K562 (cell line): ENCODE measurements at regions not wholly inside any gene's neighbourhood (a gene's known extent, or its start where the extent isn't known, plus 50 kb on each side); places are given as distances from the start of the nearest gene placed in this dataset.

Source experiments
- CHD7 ChIP-seq: fragments of 200-600 bp; sonication (generic); IDR thresholded peaks from one replicate; pipeline ENCODE4 v1.6.1; 2012; ENCODE audit warnings: mild to moderate bottlenecking, low read depth, low read length, inconsistent platforms
- CTCF ChIP-seq, 3 experiments: IDR thresholded peaks in 2 of 3; conservative IDR thresholded peaks in 1 of 3; 2 replicates each; pipeline ENCODE4 v1.5.1; 2011 to 2012; ENCODE audit warnings: low read length in 3 of 3, mild to moderate bottlenecking in 3 of 3, control low read depth in 2 of 3, improper control_type of control experiment in 1 of 3, inconsistent platforms in 1 of 3, low read depth in 1 of 3, mixed read lengths in 1 of 3, moderate library complexity in 1 of 3; ENCODE audit not compliant: insufficient read depth in 2 of 3
- IRF2 ChIP-seq: sonication (generic); formaldehyde crosslinking; IDR thresholded peaks from 2 replicates; pipeline ENCODE4 v1.8.1; 2022; ENCODE audit warnings: mild to moderate bottlenecking, missing genetic modification reagents
- NFE2 ChIP-seq: IDR thresholded peaks from 2 replicates; pipeline ENCODE4 v1.6.1; 2014; ENCODE audit warnings: antibody characterized with exemption, low read depth
- SIN3A ChIP-seq, 2 experiments: fragments of 150-350 bp in 1 of 2; IDR thresholded peaks; 2 replicates each; pipeline ENCODE4 v1.6.1; 2011 to 2016; ENCODE audit warnings: borderline replicate concordance in 2 of 2, low read depth in 2 of 2, low read length in 2 of 2, mild to moderate bottlenecking in 2 of 2, moderate library complexity in 2 of 2; ENCODE audit not compliant: control insufficient read depth in 1 of 2
- TAF1 ChIP-seq: IDR thresholded peaks from 2 replicates; pipeline ENCODE4 v1.6.1; 2011; ENCODE audit warnings: mild to moderate bottlenecking, low read length, moderate library complexity; ENCODE audit not compliant: insufficient read depth, control insufficient read depth, severe bottlenecking; ENCODE audit errors: extremely low read depth
- TEAD4 ChIP-seq, 2 experiments: sonication (generic) in 1 of 2; formaldehyde crosslinking in 1 of 2; IDR thresholded peaks; 2 replicates each; pipeline versions ENCODE4 v1.6.1 to v1.8.0; 2012 to 2022; ENCODE audit warnings: borderline replicate concordance in 1 of 2, inconsistent platforms in 1 of 2, low read length in 1 of 2, mild to moderate bottlenecking in 1 of 2, missing genetic modification reagents in 1 of 2
- TRIM28 ChIP-seq: fragments of 450-650 bp; IDR thresholded peaks from 2 replicates; pipeline ENCODE4 v1.6.1; 2017
- ZNF143 ChIP-seq: sonication (generic); formaldehyde crosslinking; IDR thresholded peaks from 2 replicates; pipeline ENCODE4 v1.9.0; 2022; ENCODE audit warnings: mild to moderate bottlenecking, missing genetic modification reagents

GRCh38 chr6:22145823-22146677, 150.8 kb downstream of the PRL start:
- peak in 2 of 3 experiments; percentile 11 to 22; a peak in 1 of 6 replicates for TF ChIP-seq CTCF (IDR thresholded peaks at IDR 0.05 in 2 of 3, conservative IDR thresholded peaks at IDR 0.05 in 1 of 3; ENCODE audit: insufficient read depth in 2 of 3, low read depth in 1 of 3, low read length in 3 of 3)
- TF ChIP-seq TAF1 = no peak
- no peak for TF ChIP-seq TRIM28
- no peak for TF ChIP-seq NFE2
- no peak for TF ChIP-seq ZNF143
- TF ChIP-seq TEAD4 (IDR thresholded peaks at IDR 0.05; ENCODE audit: low read length) = no peak
- TF ChIP-seq TEAD4 (CRISPR knock-in tag; IDR thresholded peaks at IDR 0.05; ENCODE audit: borderline replicate concordance) = no peak
- TF ChIP-seq SIN3A (IDR thresholded peaks at IDR 0.05; ENCODE audit: borderline replicate concordance in 2 of 2, control insufficient read depth in 1 of 2, low read depth in 2 of 2, low read length in 2 of 2) = no peak
- no peak for TF ChIP-seq IRF2 (CRISPR knock-in tag)
- no peak for TF ChIP-seq CHD7
